CD4-positive, alpha-beta T cell treated with Interleukin-15 for 1 hour (primary cell): ENCODE measurements at regions not wholly inside any gene's neighbourhood (a gene's known extent, or its start where the extent isn't known, plus 50 kb on each side); places are given as distances from the start of the nearest gene placed in this dataset.

ENCODE experiments used
- DNase-seq: peaks from one replicate; pipeline ENCODE4 v3.0.0-alpha.2; 2020

GRCh38 chr1:87834941-87835340 is 506.3 kb downstream of the LMO4 start:
- no peak for DNase-seq

GRCh38 chr1:87840767-87841166 is 512.1 kb downstream of the LMO4 start:
- no peak for DNase-seq

- DNase-seq = no peak
Observed at GRCh38 chr1:87841332-87841731, 512.7 kb downstream of the LMO4 start.

GRCh38 chr1:87842156-87842555 is 513.5 kb downstream of the LMO4 start:
- DNase-seq = no peak

GRCh38 chr1:87844251-87844650 is 515.6 kb downstream of the LMO4 start:
- no peak for DNase-seq

GRCh38 chr1:87851490-87851889 is 522.8 kb downstream of the LMO4 start:
- no peak for DNase-seq

- DNase-seq = no peak
Observed at GRCh38 chr1:87852410-87853161, 523.9 kb downstream of the LMO4 start.

- no peak for DNase-seq
Observed at GRCh38 chr1:87853576-87854351, 525.1 kb downstream of the LMO4 start.

- no peak for DNase-seq
Observed at GRCh38 chr1:87863317-87863716, 534.6 kb downstream of the LMO4 start.

GRCh38 chr1:87864676-87865075 is 536.0 kb downstream of the LMO4 start:
- no peak for DNase-seq

- no peak for DNase-seq
Observed at GRCh38 chr1:87866416-87866815, 537.7 kb downstream of the LMO4 start.

GRCh38 chr1:87867626-87868025 is 538.9 kb downstream of the LMO4 start:
- no peak for DNase-seq

GRCh38 chr1:87869567-87869966 is 540.9 kb downstream of the LMO4 start:
- DNase-seq = no peak

- DNase-seq = no peak
Observed at GRCh38 chr1:87872189-87872588, 543.5 kb downstream of the LMO4 start.

- no peak for DNase-seq
Observed at GRCh38 chr1:87872692-87873091, 544.0 kb downstream of the LMO4 start.

GRCh38 chr1:87878873-87879272 is 550.2 kb downstream of the LMO4 start:
- DNase-seq = no peak

GRCh38 chr1:87880098-87880760 is 551.5 kb downstream of the LMO4 start:
- no peak for DNase-seq

- DNase-seq = no peak
Observed at GRCh38 chr1:87880764-87881163, 552.1 kb downstream of the LMO4 start.

GRCh38 chr1:87883906-87884305 is 555.2 kb downstream of the LMO4 start:
- DNase-seq = no peak

GRCh38 chr1:87884581-87884980 is 555.9 kb downstream of the LMO4 start:
- DNase-seq = no peak

- no peak for DNase-seq
Observed at GRCh38 chr1:87885278-87886025, 556.8 kb downstream of the LMO4 start.

GRCh38 chr1:87887100-87887499 is 558.4 kb downstream of the LMO4 start:
- no peak for DNase-seq

- DNase-seq = no peak
Observed at GRCh38 chr1:87888446-87888845, 559.8 kb downstream of the LMO4 start.
